Ascending aorta (tissue), 2 donors: ENCODE measurements at regions not wholly inside any gene's neighbourhood (a gene's known extent, or its start where the extent isn't known, plus 50 kb on each side); places are given as distances from the start of the nearest gene placed in this dataset.
"Not testable (repeated sequence)": the region's sequence is repeated elsewhere in the genome, so short reads cannot be mapped to it uniquely, and the experiment has no call there.

ENCODE experiments used
- DNase-seq, 2 donors: peaks; one replicate each; pipeline ENCODE4 v3.0.0-alpha.2; 2019; ENCODE audit warnings: low spot score in 2 of 2
- H3K27ac ChIP-seq, 2 donors: fragments of 200-600 bp; sonication (generic); one replicate each; pipeline ENCODE4 v1.5.1; 2016 to 2017; ENCODE audit warnings: mild to moderate bottlenecking in 1 of 2
- H3K27me3 ChIP-seq: fragments of 200-600 bp; sonication (generic); one replicate; pipeline ENCODE4 v1.5.1; 2017
- H3K36me3 ChIP-seq, 2 donors: fragments of 200-600 bp; sonication (generic); one replicate each; pipeline ENCODE4 v1.5.1; 2016
- H3K4me1 ChIP-seq, 2 donors: fragments of 200-600 bp; sonication (generic); one replicate each; pipeline ENCODE4 v1.5.1; 2016 to 2017; ENCODE audit warnings: mild to moderate bottlenecking in 1 of 2
- H3K4me3 ChIP-seq, 2 donors: fragments of 200-600 bp; sonication (generic); one replicate each; pipeline ENCODE4 v1.5.1; 2016 to 2017; ENCODE audit warnings: mild to moderate bottlenecking in 1 of 2
- H3K9me3 ChIP-seq, 2 donors: fragments of 200-600 bp; sonication (generic); one replicate each; pipeline ENCODE4 v1.5.1; 2016
- intact Hi-C: fragments of 100-400 bp; cut with DNase I; formaldehyde crosslinking; loops from one replicate; pipeline ENCODE4 v1.15.1; 2023
- TF ChIP-seq, protein P1 (sequence below), 3 experiments: fragments of 200-600 bp in 2 of 3; fragments of 450-650 bp in 1 of 3; sonication (generic) in 2 of 3; IDR thresholded peaks; one replicate each; pipeline ENCODE4 v1.5.1; 2016 to 2019; ENCODE audit warnings: antibody characterized with exemption in 3 of 3, mild to moderate bottlenecking in 1 of 3, moderate library complexity in 1 of 3

DNA sequence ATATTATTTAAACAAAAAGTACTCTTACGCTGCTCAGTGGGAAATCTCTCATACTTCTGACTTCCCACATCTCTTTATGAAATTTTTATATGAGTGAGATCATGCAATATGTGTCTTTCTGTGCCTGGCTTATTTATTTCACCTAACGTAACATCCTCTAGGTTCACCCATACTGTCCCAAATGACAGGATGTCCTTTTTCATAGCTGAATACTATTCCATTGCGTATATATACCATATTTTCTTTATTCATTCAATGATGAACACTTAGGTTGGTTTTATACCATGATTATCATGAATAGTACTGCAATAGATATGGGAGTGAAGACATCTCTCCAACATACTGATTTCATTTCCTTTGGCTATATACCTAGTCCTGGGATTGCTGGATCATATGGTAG lies 57.8 kb upstream of the TPP2 start:
- no peak for DNase-seq
- Histone ChIP-seq H3K9me3 (no peaks in the 10 kb centered on the region), H3K27me3 (no peaks in the 10 kb centered on the region), H3K4me1 (no peaks in the 10 kb centered on the region), H3K4me3 (no peak overlapping the region), H3K27ac (no peak overlapping the region), H3K36me3 (no peaks in the 10 kb centered on the region)
- TF ChIP-seq, protein P1, sequence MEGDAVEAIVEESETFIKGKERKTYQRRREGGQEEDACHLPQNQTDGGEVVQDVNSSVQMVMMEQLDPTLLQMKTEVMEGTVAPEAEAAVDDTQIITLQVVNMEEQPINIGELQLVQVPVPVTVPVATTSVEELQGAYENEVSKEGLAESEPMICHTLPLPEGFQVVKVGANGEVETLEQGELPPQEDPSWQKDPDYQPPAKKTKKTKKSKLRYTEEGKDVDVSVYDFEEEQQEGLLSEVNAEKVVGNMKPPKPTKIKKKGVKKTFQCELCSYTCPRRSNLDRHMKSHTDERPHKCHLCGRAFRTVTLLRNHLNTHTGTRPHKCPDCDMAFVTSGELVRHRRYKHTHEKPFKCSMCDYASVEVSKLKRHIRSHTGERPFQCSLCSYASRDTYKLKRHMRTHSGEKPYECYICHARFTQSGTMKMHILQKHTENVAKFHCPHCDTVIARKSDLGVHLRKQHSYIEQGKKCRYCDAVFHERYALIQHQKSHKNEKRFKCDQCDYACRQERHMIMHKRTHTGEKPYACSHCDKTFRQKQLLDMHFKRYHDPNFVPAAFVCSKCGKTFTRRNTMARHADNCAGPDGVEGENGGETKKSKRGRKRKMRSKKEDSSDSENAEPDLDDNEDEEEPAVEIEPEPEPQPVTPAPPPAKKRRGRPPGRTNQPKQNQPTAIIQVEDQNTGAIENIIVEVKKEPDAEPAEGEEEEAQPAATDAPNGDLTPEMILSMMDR (IDR thresholded peaks at IDR 0.05), result no peak
- intact Hi-C loops, result no loop called here

DNA sequence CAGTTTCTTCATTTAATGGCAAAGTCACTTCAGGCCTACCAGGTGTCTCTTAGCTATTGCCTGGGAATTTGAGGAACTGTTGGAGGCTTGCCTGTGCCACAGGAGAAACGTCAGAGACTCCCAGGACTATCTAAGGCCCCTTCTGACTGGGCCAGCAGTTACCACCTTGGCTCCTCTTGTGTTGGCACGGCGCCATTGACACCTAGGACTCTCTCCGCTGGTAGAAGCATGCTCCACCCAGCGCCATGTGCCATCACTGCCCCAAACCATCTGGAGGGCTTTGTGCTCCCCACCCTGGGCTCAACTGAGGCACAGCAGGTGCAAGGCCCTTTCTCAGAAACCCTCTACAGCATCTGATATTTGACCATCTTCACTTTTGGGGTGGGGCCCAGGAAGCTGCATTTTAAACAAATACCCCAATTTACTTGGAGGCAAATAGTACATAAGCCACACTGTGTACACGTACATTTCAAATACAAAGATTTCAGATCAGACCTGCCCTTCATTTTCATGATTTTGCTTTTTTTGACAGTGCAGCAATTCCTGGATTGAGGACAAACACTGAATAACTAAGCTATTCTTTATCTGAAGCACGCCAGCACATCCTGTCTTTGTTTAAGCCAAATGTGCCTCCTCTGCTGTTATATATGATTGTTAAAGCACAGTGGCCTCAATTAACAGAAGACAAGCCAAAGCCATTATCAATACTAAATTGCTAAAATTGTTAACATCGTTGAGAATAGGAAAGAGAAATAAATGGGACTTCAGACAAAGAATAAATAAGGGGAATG lies 59.9 kb upstream of the TPP2 start:
- TF ChIP-seq, protein P1 (IDR thresholded peaks at IDR 0.05), result no peak
- Histone ChIP-seq H3K36me3 (no peaks in the 10 kb centered on the region), H3K9me3 (no peaks in the 10 kb centered on the region), H3K27ac (no peak overlapping the region), H3K4me3 (no peak overlapping the region), H3K4me1 (no peaks in the 10 kb centered on the region), H3K27me3 (no peaks in the 10 kb centered on the region)
- intact Hi-C loops, result no loop called here
- DNase-seq, result no peak

DNA sequence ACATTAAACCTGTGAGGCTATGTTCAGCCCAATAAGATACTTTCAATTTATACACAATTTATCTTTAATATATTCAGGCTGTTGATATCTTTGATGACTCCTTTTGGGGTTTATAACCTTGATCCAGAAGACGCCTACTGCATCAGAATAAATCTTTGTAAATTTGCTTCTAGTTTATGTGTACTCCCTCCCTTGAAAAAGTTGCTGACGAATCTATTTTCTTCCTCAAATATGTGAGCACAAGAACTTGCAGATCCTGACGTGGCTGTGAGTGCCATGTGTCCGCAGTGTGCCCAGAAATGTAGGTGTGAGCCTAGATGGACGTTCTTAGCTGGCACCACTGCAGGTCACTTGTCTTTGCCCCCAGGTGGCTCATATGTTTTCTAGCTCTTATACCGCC lies 60.6 kb upstream of the TPP2 start:
- Histone ChIP-seq H3K9me3 (no peaks in the 10 kb centered on the region), H3K4me3 (no peak overlapping the region), H3K27me3 (no peaks in the 10 kb centered on the region), H3K4me1 (no peaks in the 10 kb centered on the region), H3K27ac (no peak overlapping the region), H3K36me3 (no peaks in the 10 kb centered on the region)
- TF ChIP-seq, protein P1 (IDR thresholded peaks at IDR 0.05), result no peak
- intact Hi-C loops, result no loop called here
- no peak for DNase-seq

DNA sequence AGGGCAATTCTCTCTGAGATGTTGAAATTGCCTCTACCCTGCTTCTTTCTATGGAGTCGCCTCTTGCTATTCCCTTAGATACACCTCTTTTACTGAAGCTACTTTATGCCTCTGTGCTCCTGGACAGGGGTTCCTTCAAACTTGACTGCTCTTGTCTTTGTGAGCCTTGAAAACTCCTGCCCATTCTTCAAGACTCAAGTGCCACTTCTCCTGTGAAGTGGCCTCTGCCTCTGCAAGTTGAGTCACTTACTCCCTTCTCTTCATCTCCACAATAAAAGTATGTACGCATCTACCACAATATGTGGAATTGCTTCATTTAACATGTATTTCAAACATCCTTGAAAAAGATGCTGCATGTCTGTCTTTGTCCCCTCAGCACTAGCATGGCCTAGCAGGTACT lies 66.0 kb upstream of the TPP2 start:
- no peak for DNase-seq
- TF ChIP-seq, protein P1 (IDR thresholded peaks at IDR 0.05), result no peak
- Histone ChIP-seq H3K9me3 (no peaks in the 10 kb centered on the region), H3K4me3 (no peak overlapping the region), H3K27me3 (no peaks in the 10 kb centered on the region), H3K27ac (no peak overlapping the region), H3K4me1 (no peaks in the 10 kb centered on the region), H3K36me3 (no peaks in the 10 kb centered on the region)
- intact Hi-C loops, result no loop called here

DNA sequence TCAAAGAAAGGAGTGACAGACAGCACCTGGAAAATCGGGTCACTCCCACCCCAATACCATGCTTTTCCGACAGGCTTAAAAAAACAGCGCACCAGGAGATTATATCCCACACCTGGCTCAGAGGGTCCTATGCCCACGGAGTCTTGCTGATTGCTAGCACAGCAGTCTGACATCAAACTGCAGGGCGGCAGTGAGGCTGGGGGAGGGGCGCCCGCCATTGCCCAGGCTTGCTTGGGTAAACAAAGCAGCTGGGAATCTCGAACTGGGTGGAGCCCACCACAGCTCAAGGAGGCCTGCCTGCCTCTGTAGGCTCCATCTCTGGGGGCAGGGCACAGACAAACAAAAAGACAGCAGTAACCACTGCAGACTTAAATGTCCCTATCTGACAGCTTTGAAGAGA lies 74.5 kb upstream of the TPP2 start:
- H3K4me1 ChIP-seq, H3K36me3 ChIP-seq, intact Hi-C loops, H3K27ac ChIP-seq, H3K4me3 ChIP-seq, DNase-seq, H3K27me3 ChIP-seq, H3K9me3 ChIP-seq: not testable (repeated sequence)

DNA sequence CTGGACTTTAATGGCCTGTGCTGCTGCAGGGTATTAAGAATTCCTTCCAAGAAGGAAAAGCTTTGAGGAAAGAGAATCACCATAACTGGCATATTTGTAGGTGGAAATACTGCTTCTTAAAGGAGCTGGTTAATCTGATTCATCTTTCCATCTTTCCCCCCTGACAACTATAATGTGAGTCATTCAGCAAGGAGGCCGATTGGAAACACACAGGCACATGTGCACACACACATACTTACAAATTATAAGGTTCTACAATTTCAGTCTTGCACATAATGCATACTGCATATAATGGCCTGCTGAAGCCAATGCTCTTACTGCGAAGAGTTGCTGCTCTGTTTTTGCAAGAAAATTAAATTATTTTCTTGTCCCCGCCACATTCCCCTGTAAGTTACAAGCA lies 78.8 kb upstream of the TPP2 start:
- no peaks in the 10 kb centered on the region for H3K27me3 ChIP-seq
- no peak overlapping the region for H3K27ac ChIP-seq
- intact Hi-C loops, result no loop called here
- H3K4me1 ChIP-seq, result no peaks in the 10 kb centered on the region
- no peak overlapping the region for H3K4me3 ChIP-seq
- no peaks in the 10 kb centered on the region for H3K36me3 ChIP-seq
- no peaks in the 10 kb centered on the region for H3K9me3 ChIP-seq
- no peak for DNase-seq
- TF ChIP-seq, protein P1 (IDR thresholded peaks at IDR 0.05), result no peak
